PFSK-1 (cell line): ENCODE measurements at regions not wholly inside any gene's neighbourhood (a gene's known extent, or its start where the extent isn't known, plus 50 kb on each side); places are given as distances from the start of the nearest gene placed in this dataset.

ENCODE experiments used
- FOXP2 ChIP-seq: optimal IDR thresholded peaks from 2 replicates; pipeline ENCODE3; 2011; ENCODE audit warnings: borderline replicate concordance, control low read depth, inconsistent platforms; ENCODE audit not compliant: insufficient read depth; ENCODE audit errors: extremely low read length, extremely low read depth
- POLR2AphosphoS5 ChIP-seq: IDR thresholded peaks from 2 replicates; pipeline ENCODE4 v1.6.1; 2012; ENCODE audit warnings: low read depth, mild to moderate bottlenecking, control low read depth, low read length, moderate library complexity
- SIN3A ChIP-seq: IDR thresholded peaks from 2 replicates; pipeline ENCODE4 v1.6.1; 2012; ENCODE audit warnings: mild to moderate bottlenecking, low read length, moderate library complexity, borderline replicate concordance; ENCODE audit not compliant: insufficient read depth
- TF ChIP-seq, protein P1 (sequence below), 2 experiments: IDR thresholded peaks; 2 replicates each; pipeline versions ENCODE4 v1.6.1 to v1.8.0; 2011 to 2012; ENCODE audit warnings: low read depth in 2 of 2, low read length in 2 of 2, control low read depth in 1 of 2, inconsistent platforms in 1 of 2, mild to moderate bottlenecking in 1 of 2, moderate library complexity in 1 of 2; ENCODE audit not compliant: insufficient read depth in 1 of 2

DNA sequence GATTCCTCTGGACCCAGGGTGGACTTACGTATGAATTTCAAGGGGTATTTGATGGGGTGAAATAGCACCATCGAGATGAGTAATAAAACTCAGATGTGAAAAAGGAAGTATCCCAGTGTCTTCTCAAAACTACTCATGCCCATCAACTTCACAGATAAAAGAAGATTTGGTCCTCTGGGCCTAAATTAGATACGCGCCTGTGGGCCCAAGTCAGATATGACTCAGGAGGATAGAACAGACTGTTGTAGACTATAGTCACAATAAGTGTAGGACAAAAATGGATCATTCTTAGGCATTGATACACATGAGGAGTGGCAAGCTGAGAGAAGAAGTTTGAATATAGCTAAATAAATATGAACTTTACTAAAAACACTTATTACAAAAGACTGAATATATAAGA is 2438.8 kb downstream of the PCDH9 start:
- TF ChIP-seq SIN3A (no peak), POLR2AphosphoS5 (no peak), FOXP2 (no peak)
- TF ChIP-seq, protein P1, sequence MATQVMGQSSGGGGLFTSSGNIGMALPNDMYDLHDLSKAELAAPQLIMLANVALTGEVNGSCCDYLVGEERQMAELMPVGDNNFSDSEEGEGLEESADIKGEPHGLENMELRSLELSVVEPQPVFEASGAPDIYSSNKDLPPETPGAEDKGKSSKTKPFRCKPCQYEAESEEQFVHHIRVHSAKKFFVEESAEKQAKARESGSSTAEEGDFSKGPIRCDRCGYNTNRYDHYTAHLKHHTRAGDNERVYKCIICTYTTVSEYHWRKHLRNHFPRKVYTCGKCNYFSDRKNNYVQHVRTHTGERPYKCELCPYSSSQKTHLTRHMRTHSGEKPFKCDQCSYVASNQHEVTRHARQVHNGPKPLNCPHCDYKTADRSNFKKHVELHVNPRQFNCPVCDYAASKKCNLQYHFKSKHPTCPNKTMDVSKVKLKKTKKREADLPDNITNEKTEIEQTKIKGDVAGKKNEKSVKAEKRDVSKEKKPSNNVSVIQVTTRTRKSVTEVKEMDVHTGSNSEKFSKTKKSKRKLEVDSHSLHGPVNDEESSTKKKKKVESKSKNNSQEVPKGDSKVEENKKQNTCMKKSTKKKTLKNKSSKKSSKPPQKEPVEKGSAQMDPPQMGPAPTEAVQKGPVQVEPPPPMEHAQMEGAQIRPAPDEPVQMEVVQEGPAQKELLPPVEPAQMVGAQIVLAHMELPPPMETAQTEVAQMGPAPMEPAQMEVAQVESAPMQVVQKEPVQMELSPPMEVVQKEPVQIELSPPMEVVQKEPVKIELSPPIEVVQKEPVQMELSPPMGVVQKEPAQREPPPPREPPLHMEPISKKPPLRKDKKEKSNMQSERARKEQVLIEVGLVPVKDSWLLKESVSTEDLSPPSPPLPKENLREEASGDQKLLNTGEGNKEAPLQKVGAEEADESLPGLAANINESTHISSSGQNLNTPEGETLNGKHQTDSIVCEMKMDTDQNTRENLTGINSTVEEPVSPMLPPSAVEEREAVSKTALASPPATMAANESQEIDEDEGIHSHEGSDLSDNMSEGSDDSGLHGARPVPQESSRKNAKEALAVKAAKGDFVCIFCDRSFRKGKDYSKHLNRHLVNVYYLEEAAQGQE (IDR thresholded peaks at IDR 0.05; ENCODE audit: insufficient read depth in 1 of 2, low read depth in 2 of 2, low read length in 2 of 2), result no peak
